ENCODE measurements at regions not wholly inside any gene's neighbourhood (a gene's known extent, or its start where the extent isn't known, plus 50 kb on each side); places are given as distances from the start of the nearest gene placed in this dataset.
"Not testable (repeated sequence)": the region's sequence is repeated elsewhere in the genome, so short reads cannot be mapped to it uniquely, and the experiment has no call there.

DNA sequence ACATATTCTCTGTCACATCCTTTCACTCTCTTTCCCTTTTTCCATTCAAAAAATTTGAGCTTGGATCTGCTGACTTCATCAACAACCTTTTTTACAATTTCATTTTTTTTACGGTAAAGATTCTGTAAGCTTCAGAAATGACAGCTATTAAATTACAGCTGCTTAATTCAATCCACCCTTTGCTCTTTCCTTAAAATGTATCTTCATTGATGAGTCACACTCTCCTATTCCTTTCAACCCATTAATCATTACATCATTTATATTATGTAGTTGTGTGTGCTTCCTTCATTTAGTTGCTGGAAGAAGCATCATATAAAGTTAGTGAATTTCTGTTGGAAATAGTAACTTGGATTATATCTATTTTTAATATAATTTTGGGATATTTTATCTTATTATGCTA is 67.1 kb upstream of the MAGI2 start:
- Histone ChIP-seq H3K9me3 (ENCODE audit: low read depth) (no peaks in the 10 kb centered on the region), H3K27ac (no peak overlapping the region), H3K4me3 (no peak overlapping the region), H3K27me3 (no peaks in the 10 kb centered on the region), H3K4me1 (ENCODE audit: low read depth) (no peaks in the 10 kb centered on the region), H3K36me3 (no peaks in the 10 kb centered on the region)
- TF ChIP-seq, protein P1, sequence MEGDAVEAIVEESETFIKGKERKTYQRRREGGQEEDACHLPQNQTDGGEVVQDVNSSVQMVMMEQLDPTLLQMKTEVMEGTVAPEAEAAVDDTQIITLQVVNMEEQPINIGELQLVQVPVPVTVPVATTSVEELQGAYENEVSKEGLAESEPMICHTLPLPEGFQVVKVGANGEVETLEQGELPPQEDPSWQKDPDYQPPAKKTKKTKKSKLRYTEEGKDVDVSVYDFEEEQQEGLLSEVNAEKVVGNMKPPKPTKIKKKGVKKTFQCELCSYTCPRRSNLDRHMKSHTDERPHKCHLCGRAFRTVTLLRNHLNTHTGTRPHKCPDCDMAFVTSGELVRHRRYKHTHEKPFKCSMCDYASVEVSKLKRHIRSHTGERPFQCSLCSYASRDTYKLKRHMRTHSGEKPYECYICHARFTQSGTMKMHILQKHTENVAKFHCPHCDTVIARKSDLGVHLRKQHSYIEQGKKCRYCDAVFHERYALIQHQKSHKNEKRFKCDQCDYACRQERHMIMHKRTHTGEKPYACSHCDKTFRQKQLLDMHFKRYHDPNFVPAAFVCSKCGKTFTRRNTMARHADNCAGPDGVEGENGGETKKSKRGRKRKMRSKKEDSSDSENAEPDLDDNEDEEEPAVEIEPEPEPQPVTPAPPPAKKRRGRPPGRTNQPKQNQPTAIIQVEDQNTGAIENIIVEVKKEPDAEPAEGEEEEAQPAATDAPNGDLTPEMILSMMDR (IDR thresholded peaks at IDR 0.05; ENCODE audit: low read depth, low read length) = no peak
- DNase-seq (ENCODE audit: low read depth in 1 of 2, low spot score in 1 of 2) = no peak

DNA sequence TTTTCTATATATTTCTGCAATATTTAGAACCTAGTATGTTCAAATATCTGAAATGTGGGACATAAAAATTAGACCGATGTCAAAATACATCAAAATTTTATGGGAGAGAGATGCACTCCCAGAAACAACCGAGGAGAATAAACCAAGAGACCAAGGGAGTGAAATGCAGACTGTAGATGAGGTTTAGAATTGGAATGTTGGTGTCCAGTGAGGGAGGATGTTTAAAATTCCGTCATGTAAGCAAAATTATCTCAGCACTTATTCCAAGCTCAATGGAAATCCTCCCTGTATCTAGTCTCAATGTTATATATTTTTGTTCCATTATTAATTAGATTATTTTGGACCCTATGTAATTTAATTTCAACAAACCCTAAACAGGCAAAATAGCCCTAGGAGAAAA is 61.9 kb upstream of the MAGI2 start:
- Histone ChIP-seq H3K4me3 (no peak overlapping the region), H3K9me3 (ENCODE audit: low read depth) (no peaks in the 10 kb centered on the region), H3K4me1 (ENCODE audit: low read depth) (no peaks in the 10 kb centered on the region), H3K27ac (no peak overlapping the region), H3K27me3 (no peaks in the 10 kb centered on the region), H3K36me3 (no peaks in the 10 kb centered on the region)
- TF ChIP-seq, protein P1 (IDR thresholded peaks at IDR 0.05; ENCODE audit: low read depth, low read length) = no peak
- no peak for DNase-seq (ENCODE audit: low read depth in 1 of 2, low spot score in 1 of 2)

DNA sequence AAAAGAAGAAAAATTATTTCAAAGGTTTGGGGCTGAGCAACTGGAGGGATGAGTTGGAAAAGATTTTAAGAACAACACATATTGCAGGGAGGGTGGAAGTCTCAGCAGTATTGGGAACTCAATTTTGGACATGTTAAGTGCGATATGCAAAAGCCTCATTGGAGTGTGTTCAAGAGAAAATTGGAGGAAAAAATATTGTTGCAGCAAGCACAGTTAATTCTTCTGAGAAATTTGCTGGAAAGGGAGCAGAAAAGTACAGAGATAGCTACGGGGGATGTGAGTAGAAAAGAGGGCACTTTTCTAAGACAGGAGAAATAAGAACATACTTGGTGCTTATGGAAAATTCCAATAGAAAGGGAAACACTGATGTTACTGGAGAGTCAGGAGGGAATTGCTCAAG is 59.8 kb upstream of the MAGI2 start:
- no peak overlapping the region for H3K27ac ChIP-seq
- no peaks in the 10 kb centered on the region for H3K27me3 ChIP-seq
- TF ChIP-seq, protein P1 (IDR thresholded peaks at IDR 0.05; ENCODE audit: low read depth, low read length) = no peak
- H3K4me3 ChIP-seq = no peak overlapping the region
- no peak for DNase-seq (ENCODE audit: low read depth in 1 of 2, low spot score in 1 of 2)
- no peaks in the 10 kb centered on the region for H3K9me3 ChIP-seq (ENCODE audit: low read depth)
- H3K4me1 ChIP-seq (ENCODE audit: low read depth) = peaks cover 6% of the 10 kb centered on the region
- no peaks in the 10 kb centered on the region for H3K36me3 ChIP-seq

DNA sequence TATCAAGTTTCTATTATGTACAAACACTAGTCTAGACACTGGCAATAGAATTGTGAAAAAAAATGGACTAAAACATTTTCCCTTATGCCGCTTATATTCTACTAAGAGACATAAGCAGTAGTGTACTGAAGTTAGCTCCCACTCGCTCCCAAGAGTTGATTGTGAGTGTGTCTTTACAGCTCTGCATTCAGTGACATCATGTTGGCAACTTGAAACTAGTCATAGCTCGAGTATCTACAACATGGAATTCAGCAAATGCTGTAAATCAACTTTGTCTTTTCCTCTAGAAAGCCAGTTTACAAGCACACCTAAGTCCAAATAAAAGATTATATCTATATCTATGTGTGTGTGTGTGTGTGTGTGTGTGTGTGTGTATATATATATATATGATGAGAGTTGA is 58.8 kb upstream of the MAGI2 start:
- no peak overlapping the region for H3K27ac ChIP-seq
- no peaks in the 10 kb centered on the region for H3K9me3 ChIP-seq (ENCODE audit: low read depth)
- H3K27me3 ChIP-seq = no peaks in the 10 kb centered on the region
- no peaks in the 10 kb centered on the region for H3K36me3 ChIP-seq
- TF ChIP-seq, protein P1 (IDR thresholded peaks at IDR 0.05; ENCODE audit: low read depth, low read length) = no peak
- peaks cover 6% of the 10 kb centered on the region for H3K4me1 ChIP-seq (ENCODE audit: low read depth)
- DNase-seq (ENCODE audit: low read depth in 1 of 2, low spot score in 1 of 2) = peak in 1 of 2 donors; percentile 15
- no peak overlapping the region for H3K4me3 ChIP-seq

DNA sequence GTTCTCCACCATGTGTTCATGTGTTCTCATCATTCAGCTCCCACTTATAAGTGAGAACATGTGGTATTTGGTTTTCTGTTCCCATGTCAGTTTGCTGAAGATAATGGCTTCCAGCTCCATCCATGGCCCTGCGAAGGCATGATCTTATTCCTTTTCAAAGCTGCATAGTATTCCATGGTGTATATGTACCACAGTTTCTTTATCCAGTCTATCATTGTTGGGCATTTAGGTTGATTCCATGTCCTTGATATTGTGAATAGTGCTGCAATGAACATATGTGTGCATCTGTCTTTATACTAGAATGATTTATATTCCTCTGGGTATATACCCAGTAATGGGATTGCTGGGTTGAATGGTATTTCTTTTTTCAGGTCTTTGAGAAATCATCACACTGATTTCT is 57.6 kb upstream of the MAGI2 start:
- not testable (repeated sequence) for H3K36me3 ChIP-seq; DNase-seq (ENCODE audit: low read depth in 1 of 2, low spot score in 1 of 2); H3K9me3 ChIP-seq (ENCODE audit: low read depth); H3K4me3 ChIP-seq; H3K4me1 ChIP-seq (ENCODE audit: low read depth); H3K27ac ChIP-seq; H3K27me3 ChIP-seq

DNA sequence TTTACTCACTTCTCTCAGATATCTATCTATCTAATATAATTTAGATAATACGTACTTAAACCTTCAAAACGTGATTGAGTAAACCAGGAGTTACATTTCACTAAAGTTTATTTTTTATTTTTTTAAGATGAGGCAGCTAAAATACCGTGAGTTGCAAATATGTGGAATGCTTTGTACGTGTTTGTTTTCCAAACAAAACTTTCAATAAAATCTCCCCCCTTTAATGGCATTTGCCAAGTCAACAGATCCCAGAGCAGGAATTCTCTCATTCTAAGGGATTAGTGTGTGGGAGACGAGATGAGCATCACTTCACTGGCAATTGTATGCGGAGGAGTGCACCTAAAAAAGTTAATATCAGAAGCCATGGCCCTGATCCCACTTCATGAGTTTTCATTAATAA is 53.7 kb upstream of the MAGI2 start:
- no peak overlapping the region for H3K4me3 ChIP-seq
- peak overlapping the region; percentile 61 for H3K27ac ChIP-seq
- H3K36me3 ChIP-seq = no peaks in the 10 kb centered on the region
- TF ChIP-seq, protein P1 (IDR thresholded peaks at IDR 0.05; ENCODE audit: low read depth, low read length) = no peak
- peaks cover 20% of the 10 kb centered on the region for H3K4me1 ChIP-seq (ENCODE audit: low read depth)
- no peak for DNase-seq (ENCODE audit: low read depth in 1 of 2, low spot score in 1 of 2)
- no peaks in the 10 kb centered on the region for H3K27me3 ChIP-seq
- H3K9me3 ChIP-seq (ENCODE audit: low read depth) = no peaks in the 10 kb centered on the region

All from cardiac muscle cell (in vitro differentiated cells and primary cell).